HCT116 (cell line): ENCODE measurements at regions not wholly inside any gene's neighbourhood (a gene's known extent, or its start where the extent isn't known, plus 50 kb on each side); places are given as distances from the start of the nearest gene placed in this dataset.

Experiments
- ATAC-seq: fragments of 200-7000 bp; cut with Tn5 transposase; 2 replicates; pipeline ENCODE4 v1.9.1; 2020; ENCODE audit warnings: mild to moderate bottlenecking, moderate library complexity
- BruUV-seq: library from RNA; stranded (reverse); fragments of 400-500 nt; replicated peaks from 2 replicates; lab custom pipeline; 2021; lab: Mats Ljungman, UMichigan
- CTCF ChIA-PET: fragments of 300-600 bp; sonication (Branson Sonifier 250); formaldehyde crosslinking; loops from one replicate; lab custom pipeline; 2021; ENCODE audit warnings: antibody characterized with exemption; lab: Charles Lee
- POLR2A ChIA-PET: fragments of 300-600, 350-600 bp; sonication (Branson Sonifier 250); formaldehyde crosslinking; loops from one replicate; lab custom pipeline; 2021; ENCODE audit warnings: antibody characterized with exemption; lab: Charles Lee
- RAD21 ChIA-PET, 2 experiments: fragments of 300-600 bp; sonication (Branson Sonifier 250); formaldehyde crosslinking; loops; one replicate each; lab custom pipeline; 2023; ENCODE audit warnings: low total read pairs in 2 of 2; ENCODE audit not compliant: uncharacterized antibody in 2 of 2, unreplicated experiment in 2 of 2, low non-redundant PET in 1 of 2; lab: Charles Lee
- DNase-seq: peaks from one replicate; pipeline ENCODE4 v3.0.0-alpha.2; 2010; ENCODE audit warnings: low read depth, low spot score
- H2AFZ ChIP-seq: fragments of 200-600 bp; shearing (Covaris generic), sonication (generic); 2 replicates; pipeline ENCODE4 v1.6.1; 2017; ENCODE audit warnings: low read depth, mixed run types, mixed read lengths, antibody characterized with exemption, low read length; ENCODE audit not compliant: poor library complexity, severe bottlenecking
- H3K27ac ChIP-seq: 2 replicates; pipeline ENCODE4 v1.5.1; 2012; ENCODE audit warnings: low read depth, low read length
- H3K27me3 ChIP-seq: fragments of 200-600 bp; sonication (generic); 2 replicates; pipeline ENCODE4 v1.6.1; 2016; ENCODE audit warnings: mixed run types, low read length, mixed read lengths; ENCODE audit not compliant: insufficient read depth
- H3K36me3 ChIP-seq, 2 experiments: fragments of 200-500 bp in 1 of 2; fragments of 200-600 bp in 1 of 2; sonication (Bioruptor generic) in 1 of 2; sonication (generic) in 1 of 2; 2 replicates each; pipeline versions ENCODE4 v1.5.1 to v1.6.1; 2014 to 2016; ENCODE audit warnings: low read length in 2 of 2, inconsistent platforms in 1 of 2, mixed read lengths in 1 of 2, mixed run types in 1 of 2; ENCODE audit not compliant: insufficient read depth in 2 of 2, control insufficient read depth in 1 of 2
- H3K4me1 ChIP-seq, 2 experiments: fragments of 200-600 bp in 1 of 2; sonication (generic) in 1 of 2; 2 replicates each; pipeline versions ENCODE4 v1.5.1 to v1.6.1; 2012 to 2017; ENCODE audit warnings: low read length in 2 of 2, inconsistent platforms in 1 of 2, mild to moderate bottlenecking in 1 of 2, mixed read lengths in 1 of 2, mixed run types in 1 of 2, moderate library complexity in 1 of 2; ENCODE audit not compliant: insufficient read depth in 2 of 2, control insufficient read depth in 1 of 2
- H3K4me2 ChIP-seq: fragments of 200-600 bp; sonication (generic); 2 replicates; pipeline ENCODE4 v1.6.1; 2017; ENCODE audit warnings: mixed run types, low read length, mixed read lengths
- H3K4me3 ChIP-seq, 2 experiments: fragments of 200-600 bp in 1 of 2; sonication (generic) in 1 of 2; replicated peaks in 1 of 2; 2 replicates each; pipeline ENCODE4 v1.5.1; 2011 to 2016; ENCODE audit warnings: low read length in 2 of 2, control low read depth in 1 of 2, low read depth in 1 of 2, mild to moderate bottlenecking in 1 of 2, mixed read lengths in 1 of 2, mixed run types in 1 of 2
- H3K79me2 ChIP-seq: fragments of 200-600 bp; sonication (generic); 2 replicates; pipeline ENCODE4 v1.6.1; 2017; ENCODE audit warnings: mild to moderate bottlenecking, mixed run types, low read length, moderate library complexity, mixed read lengths; ENCODE audit not compliant: insufficient read depth
- H3K9ac ChIP-seq: fragments of 200-600 bp; sonication (generic); 2 replicates; pipeline ENCODE4 v1.6.1; 2016; ENCODE audit warnings: low read length, mixed read lengths
- H3K9me2 ChIP-seq: fragments of 200-600 bp; sonication (generic), shearing (Covaris generic); 2 replicates; pipeline ENCODE4 v1.6.1; 2017; ENCODE audit warnings: mixed run types, mild to moderate bottlenecking, moderate library complexity; ENCODE audit not compliant: insufficient read depth
- H3K9me3 ChIP-seq, 2 experiments: fragments of 200-500 bp in 1 of 2; fragments of 200-600 bp in 1 of 2; sonication (Bioruptor generic) in 1 of 2; sonication (generic) in 1 of 2; 2 replicates each; pipeline ENCODE4 v1.6.1; 2014 to 2017; ENCODE audit warnings: low read length in 2 of 2, mixed read lengths in 2 of 2, inconsistent platforms in 1 of 2, low read depth in 1 of 2, mild to moderate bottlenecking in 1 of 2, mixed run types in 1 of 2, moderate library complexity in 1 of 2; ENCODE audit not compliant: control insufficient read depth in 1 of 2, insufficient read depth in 1 of 2
- H4K20me1 ChIP-seq: fragments of 200-600 bp; sonication (generic), shearing (Covaris generic); 2 replicates; pipeline ENCODE4 v1.6.1; 2017; ENCODE audit warnings: mixed run types, mild to moderate bottlenecking, moderate library complexity; ENCODE audit not compliant: insufficient read depth
- CBX3 ChIP-seq: IDR thresholded peaks from 2 replicates; pipeline ENCODE4 v1.6.1; 2012; ENCODE audit warnings: low read depth
- EGR1 ChIP-seq: IDR thresholded peaks from 2 replicates; pipeline ENCODE4 v1.6.1; 2012; ENCODE audit warnings: low read depth
- EZH2 ChIP-seq: fragments of 200-600 bp; sonication (generic); IDR thresholded peaks from 2 replicates; pipeline ENCODE4 v1.6.1; 2017; ENCODE audit warnings: antibody characterized with exemption, mixed run types
- EZH2phosphoT487 ChIP-seq: fragments of 200-600 bp; IDR thresholded peaks from 2 replicates; pipeline ENCODE4 v1.6.1; 2018; ENCODE audit warnings: antibody characterized with exemption, borderline replicate concordance
- FOSL1 ChIP-seq: IDR thresholded peaks from 2 replicates; pipeline ENCODE4 v1.6.1; 2012; ENCODE audit warnings: low read depth
- JUND ChIP-seq: IDR thresholded peaks from 2 replicates; pipeline ENCODE4 v1.6.1; 2012
- RAD21 ChIP-seq: IDR thresholded peaks from 2 replicates; pipeline ENCODE4 v1.6.1; 2012; ENCODE audit warnings: low read depth, mild to moderate bottlenecking
- SIN3A ChIP-seq: IDR thresholded peaks from 2 replicates; pipeline ENCODE4 v1.6.1; 2012; ENCODE audit warnings: low read depth
- SRF ChIP-seq: IDR thresholded peaks from 2 replicates; pipeline ENCODE4 v1.6.1; 2012; ENCODE audit warnings: low read depth
- intact Hi-C: fragments of 100-400 bp; cut with micrococcal nuclease; formaldehyde crosslinking; loops from 2 replicates; pipeline ENCODE4 v1.10.0; 2022
- TF ChIP-seq, protein P1 (sequence below): IDR thresholded peaks from 2 replicates; pipeline ENCODE4 v1.6.1; 2011; ENCODE audit warnings: mild to moderate bottlenecking, low read length, moderate library complexity; ENCODE audit not compliant: insufficient replicate concordance; ENCODE audit errors: extremely low read depth

DNA sequence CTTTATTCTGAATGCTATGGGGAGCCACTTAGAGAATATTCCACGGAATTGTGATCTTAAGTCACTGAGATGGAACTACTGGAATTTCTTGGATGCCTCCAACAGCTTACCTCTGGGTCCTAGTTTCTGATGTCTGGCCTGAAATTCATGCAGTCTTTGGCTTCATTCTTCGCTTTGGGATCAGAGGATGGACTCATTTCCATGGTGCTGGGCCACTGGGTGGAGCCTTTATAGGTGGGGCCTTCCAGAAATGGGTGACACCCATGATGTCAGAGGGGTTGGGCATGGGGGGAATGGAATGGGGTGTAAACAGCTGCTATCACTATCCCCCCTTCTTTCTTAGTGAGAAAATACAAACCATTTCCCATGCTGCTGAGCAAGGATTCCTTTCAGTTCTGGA, 73.7 kb upstream of the FGGY start:
- Histone ChIP-seq H3K27ac (no peak overlapping the region), H3K27me3 (no peaks in the 10 kb centered on the region), H3K9ac (no peak overlapping the region), H3K4me1 (no peaks in the 10 kb centered on the region), H3K9me3 (no peaks in the 10 kb centered on the region), H2AFZ (no peak overlapping the region), H3K4me3 (no peak overlapping the region), H4K20me1 (no peaks in the 10 kb centered on the region), H3K4me2 (no peak overlapping the region), H3K9me2 (no peaks in the 10 kb centered on the region), H3K79me2 (no peaks in the 10 kb centered on the region), H3K36me3 (no peaks in the 10 kb centered on the region)
- ChIA-PET RAD21 (no interaction called here), POLR2A (no interaction called here), CTCF (no interaction called here)
- intact Hi-C loops: no loop called here
- no peak for TF ChIP-seq SRF
- TF ChIP-seq JUND: no peak
- TF ChIP-seq, protein P1, sequence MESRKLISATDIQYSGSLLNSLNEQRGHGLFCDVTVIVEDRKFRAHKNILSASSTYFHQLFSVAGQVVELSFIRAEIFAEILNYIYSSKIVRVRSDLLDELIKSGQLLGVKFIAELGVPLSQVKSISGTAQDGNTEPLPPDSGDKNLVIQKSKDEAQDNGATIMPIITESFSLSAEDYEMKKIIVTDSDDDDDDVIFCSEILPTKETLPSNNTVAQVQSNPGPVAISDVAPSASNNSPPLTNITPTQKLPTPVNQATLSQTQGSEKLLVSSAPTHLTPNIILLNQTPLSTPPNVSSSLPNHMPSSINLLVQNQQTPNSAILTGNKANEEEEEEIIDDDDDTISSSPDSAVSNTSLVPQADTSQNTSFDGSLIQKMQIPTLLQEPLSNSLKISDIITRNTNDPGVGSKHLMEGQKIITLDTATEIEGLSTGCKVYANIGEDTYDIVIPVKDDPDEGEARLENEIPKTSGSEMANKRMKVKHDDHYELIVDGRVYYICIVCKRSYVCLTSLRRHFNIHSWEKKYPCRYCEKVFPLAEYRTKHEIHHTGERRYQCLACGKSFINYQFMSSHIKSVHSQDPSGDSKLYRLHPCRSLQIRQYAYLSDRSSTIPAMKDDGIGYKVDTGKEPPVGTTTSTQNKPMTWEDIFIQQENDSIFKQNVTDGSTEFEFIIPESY: no peak
- no peak for TF ChIP-seq EZH2phosphoT487
- TF ChIP-seq EZH2: no peak
- TF ChIP-seq FOSL1: no peak
- no peak for TF ChIP-seq RAD21
- no peak for TF ChIP-seq CBX3
- no TSS peak for BruUV-seq
- DNase-seq (no peak), ATAC-seq (no peak)

DNA sequence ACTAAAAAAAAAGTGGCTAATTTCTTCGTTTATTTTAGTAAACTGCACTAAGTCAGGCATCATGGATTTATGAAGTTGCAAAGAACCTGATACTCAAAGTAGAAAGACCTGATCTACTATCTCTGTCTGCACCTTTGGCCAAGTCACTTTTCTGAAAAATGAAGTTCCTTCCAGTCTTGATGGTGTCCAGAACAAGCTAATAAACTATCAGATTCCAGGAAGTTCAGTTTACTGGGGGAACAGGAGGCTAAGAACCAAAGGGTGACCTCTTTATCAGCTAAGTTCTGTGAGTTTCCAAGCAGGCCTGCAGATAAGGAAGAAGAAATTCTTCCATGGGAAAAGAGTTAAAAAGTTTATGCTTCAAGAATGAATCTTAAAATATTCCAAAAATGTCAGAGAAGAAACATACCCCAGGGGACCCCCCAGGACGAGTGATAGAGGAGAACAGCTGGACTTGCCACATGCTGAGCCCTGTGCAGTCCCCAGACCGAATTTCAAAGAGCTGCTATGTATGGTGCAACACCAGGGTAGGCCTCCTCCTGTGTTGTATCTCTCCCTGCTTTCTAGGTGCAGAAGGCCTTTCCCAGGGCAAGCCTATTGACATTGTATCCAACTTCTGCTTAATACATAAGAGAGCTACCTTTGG, 72.8 kb upstream of the FGGY start:
- Histone ChIP-seq H3K4me1 (no peaks in the 10 kb centered on the region), H2AFZ (no peak overlapping the region), H4K20me1 (no peaks in the 10 kb centered on the region), H3K4me3 (no peak overlapping the region), H3K9me2 (no peaks in the 10 kb centered on the region), H3K27me3 (no peaks in the 10 kb centered on the region), H3K36me3 (no peaks in the 10 kb centered on the region), H3K79me2 (no peaks in the 10 kb centered on the region), H3K9ac (no peak overlapping the region), H3K27ac (no peak overlapping the region), H3K4me2 (no peak overlapping the region), H3K9me3 (no peaks in the 10 kb centered on the region)
- ChIA-PET RAD21 (no interaction called here), POLR2A (no interaction called here), CTCF (no interaction called here)
- ATAC-seq: no peak
- TF ChIP-seq EGR1 (no peak), SIN3A (no peak), SRF (no peak), CBX3 (no peak), FOSL1 (no peak)
- no TSS peak for BruUV-seq
- intact Hi-C loops: no loop called here
- DNase-seq: no peak
